ENCODE measurements at regions not wholly inside any gene's neighbourhood (a gene's known extent, or its start where the extent isn't known, plus 50 kb on each side); places are given as distances from the start of the nearest gene placed in this dataset.
"Not testable (repeated sequence)": the region's sequence is repeated elsewhere in the genome, so short reads cannot be mapped to it uniquely, and the experiment has no call there.

GRCh38 chr6:85936916-85937315, 294.2 kb upstream of the SYNCRIP start:
- no peak for DNase-seq

DNA sequence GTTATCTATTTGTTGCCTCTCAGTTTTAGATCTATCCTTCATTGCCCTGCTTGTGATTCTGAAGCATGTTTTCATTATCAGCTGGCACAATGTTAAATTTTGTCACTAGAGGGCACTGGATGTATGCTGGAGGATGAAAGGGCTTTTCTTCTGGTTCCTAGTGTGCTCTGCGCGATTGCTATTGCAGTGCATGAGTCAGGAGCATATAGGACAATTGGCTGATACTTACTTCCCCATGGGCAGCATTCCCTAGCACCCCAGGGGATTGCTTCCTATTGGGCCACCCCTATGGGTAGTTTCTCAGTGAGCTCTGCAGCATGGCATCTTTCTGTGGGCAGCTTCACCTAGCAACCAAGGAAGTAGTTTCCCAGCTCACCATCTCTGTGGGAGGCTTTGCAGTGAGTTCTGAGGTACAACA, 280.3 kb upstream of the SYNCRIP start:
- DNase-seq, result peak; percentile 31 to 33

DNA sequence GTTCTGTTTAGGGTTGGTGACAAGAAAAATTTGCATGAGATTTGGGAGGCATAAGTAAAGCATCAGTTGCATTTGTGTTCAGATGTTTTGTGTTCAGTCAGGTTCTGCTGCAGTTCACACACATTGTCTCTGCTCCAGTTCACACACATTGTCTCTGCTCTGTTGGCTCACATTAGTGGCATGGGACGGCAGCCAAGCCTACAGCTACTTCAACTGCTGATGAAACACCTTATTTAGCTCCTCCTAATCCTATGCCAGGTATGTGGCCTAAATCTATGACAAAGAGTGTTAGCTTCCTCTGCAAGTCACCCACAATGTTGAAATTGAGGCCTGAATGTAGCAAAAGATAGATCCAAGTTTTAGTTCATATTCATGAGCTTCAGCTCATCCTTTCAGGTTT, 278.1 kb upstream of the SYNCRIP start:
- no peak for DNase-seq

DNA sequence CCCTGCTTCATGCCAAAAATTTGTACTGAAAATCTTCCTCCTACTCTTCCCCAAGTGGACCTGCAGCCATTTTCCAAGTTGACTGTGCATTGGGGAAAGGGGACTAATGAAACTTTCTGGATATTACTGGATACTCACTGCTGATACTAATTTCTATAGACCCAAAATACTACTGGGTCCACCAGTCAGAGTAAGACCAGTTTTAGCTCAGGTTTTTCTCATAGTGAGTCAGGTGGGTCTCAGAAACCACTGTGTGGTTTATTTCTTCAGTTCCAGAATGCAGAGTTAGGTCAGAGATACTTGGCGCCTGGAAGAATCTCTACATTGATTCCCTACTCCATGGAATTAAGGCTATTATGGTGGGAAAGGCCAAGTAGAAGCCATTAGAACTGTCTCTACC, 274.8 kb upstream of the SYNCRIP start:
- no peak for DNase-seq

DNA sequence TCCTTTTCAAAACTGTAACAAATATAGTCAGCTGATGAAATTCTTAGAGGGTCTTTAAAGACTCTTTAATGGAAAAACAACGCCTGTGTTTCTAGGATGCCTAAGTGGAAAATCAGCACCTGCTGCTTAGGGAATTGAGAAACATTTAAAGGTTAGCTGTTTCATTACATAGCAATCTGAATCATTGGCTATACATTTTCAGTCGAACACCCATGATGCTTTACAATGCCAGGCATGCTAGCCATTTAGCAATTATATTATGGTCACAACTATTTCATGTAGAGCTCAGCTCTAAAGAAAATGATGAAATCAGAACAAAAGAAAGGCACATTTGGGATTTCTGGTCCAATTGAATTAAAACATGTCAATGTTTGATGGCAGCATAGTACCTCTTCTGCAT, 270.3 kb upstream of the SYNCRIP start:
- DNase-seq, result no peak

DNA sequence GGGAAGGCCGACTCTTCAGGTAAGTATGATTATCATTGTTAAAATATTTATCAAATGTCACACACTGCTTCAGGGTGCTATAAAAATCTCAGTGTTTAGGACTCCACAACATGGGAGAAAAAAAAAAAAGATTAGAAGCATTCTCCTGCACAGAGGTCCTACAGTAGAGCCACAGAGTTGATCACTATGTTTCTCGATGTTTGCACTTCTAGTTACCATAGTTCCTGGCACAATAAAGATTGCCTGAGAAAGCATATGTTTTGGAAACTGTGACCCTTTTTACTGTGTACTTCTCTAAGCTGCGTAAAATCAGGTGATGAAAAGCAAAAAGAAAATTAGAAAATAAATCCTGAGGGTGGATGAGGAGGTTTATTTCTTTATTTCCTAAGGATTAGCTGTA, 269.9 kb upstream of the SYNCRIP start:
- DNase-seq, result no peak

- DNase-seq, result no peak
Observed at GRCh38 chr6:85911067-85911466, 268.4 kb upstream of the SYNCRIP start.

- DNase-seq, result not testable (repeated sequence)
Observed at GRCh38 chr6:85908120-85908519, 265.4 kb upstream of the SYNCRIP start.

GRCh38 chr6:85892346-85892745, 249.7 kb upstream of the SYNCRIP start:
- DNase-seq, result no peak

DNA sequence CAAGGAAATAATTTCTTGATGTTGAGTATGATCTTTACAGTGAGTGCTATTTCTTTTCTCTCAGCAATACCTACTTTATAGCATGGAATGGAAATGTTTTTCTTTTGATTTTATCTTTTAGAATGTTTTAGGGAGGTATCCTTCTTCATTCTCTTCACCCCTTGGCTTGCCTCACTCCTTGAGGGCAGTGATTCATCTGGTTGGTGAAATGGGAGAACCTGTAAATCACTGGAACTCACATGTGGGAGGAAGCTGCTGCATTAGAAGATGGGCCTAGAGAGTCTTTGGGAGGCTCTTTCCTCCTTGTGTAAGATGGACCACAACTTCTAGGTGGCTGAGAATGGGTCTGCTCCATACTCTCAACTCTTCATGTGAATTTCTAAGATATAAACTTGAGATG, 244.8 kb upstream of the SYNCRIP start:
- no peak for DNase-seq

- DNase-seq, result no peak
Observed at GRCh38 chr6:85868685-85869084, 226.0 kb upstream of the SYNCRIP start.

- no peak for DNase-seq
Observed at GRCh38 chr6:85867595-85867994, 224.9 kb upstream of the SYNCRIP start.

DNA sequence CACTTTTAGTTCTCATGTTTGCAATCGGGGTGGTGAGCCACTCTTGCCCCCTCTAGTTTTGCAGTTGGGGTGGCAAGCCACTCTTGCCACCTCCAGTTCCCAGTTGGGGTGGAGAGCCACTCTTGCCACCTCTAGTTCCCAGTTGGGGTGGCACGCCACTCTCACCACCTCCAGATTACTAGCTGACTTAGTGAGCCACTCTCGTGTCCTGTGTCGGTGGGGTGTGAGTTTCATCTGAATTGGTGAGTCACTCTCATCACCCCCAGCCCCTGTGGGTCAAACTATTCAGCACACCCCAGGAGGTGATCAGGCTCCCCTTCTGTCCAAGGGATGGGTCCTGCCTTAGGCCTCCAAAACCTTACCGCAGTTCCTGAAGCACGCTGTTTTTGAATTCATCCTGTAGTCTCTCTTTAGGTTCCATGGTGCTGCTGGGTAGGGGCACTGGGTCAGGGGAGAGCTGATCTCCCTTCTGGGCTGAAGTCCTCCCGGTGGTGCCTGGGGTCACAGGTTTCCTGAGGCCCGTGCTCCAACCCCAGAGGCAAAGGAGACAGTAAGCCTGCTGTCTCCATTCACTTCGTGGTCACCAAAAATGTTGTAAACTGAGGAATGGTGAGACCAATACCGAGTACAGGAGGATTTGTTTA, 224.2 kb upstream of the SYNCRIP start:
- no peak for DNase-seq

- no peak for DNase-seq
Observed at GRCh38 chr6:85866370-85866730, 223.7 kb upstream of the SYNCRIP start.

DNA sequence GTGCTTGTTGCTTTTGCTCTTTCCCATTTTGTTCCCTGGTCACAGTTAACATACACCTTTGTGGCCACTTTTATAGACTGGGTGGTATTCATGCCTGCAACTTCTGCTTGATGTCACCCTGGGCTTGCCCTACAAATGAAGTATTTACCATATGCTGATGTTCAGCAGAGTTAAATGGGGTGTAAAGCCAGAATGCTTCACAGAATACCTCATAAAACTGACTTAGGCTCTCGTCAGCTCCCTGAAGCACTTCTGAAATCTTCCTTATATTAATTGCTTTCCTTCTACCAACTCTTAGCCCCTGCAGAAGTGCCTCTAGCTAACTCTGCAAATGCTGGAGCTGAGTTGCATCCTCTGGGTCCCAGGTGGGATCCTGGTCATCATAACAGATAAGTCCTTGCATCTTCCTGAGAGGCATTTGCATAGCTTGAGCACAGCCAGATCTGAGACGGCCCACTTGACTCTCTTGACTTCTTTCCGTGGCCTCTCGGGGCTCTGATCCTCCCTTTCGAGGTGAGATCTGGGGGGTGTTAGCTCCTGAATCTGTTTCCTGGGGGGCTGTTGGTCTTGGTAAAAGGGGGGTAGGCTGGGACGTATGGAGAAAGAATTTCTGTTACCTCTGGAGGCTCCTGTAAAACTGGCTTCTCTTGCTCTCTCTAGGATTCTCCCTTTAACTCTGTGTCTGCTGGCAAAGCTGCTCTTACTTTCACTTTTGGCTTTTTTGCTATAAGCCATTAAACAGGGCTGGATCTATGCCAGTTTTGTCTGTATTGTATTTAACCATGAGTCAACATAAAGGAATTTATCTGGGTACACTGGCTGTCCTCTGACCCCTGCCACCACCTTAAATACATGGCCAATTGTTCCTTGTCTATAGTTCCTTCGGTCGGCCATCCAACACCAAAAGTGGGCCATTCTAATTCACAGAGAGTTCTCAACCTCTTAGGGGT, 223.0 kb upstream of the SYNCRIP start:
- DNase-seq, result no peak

DNA sequence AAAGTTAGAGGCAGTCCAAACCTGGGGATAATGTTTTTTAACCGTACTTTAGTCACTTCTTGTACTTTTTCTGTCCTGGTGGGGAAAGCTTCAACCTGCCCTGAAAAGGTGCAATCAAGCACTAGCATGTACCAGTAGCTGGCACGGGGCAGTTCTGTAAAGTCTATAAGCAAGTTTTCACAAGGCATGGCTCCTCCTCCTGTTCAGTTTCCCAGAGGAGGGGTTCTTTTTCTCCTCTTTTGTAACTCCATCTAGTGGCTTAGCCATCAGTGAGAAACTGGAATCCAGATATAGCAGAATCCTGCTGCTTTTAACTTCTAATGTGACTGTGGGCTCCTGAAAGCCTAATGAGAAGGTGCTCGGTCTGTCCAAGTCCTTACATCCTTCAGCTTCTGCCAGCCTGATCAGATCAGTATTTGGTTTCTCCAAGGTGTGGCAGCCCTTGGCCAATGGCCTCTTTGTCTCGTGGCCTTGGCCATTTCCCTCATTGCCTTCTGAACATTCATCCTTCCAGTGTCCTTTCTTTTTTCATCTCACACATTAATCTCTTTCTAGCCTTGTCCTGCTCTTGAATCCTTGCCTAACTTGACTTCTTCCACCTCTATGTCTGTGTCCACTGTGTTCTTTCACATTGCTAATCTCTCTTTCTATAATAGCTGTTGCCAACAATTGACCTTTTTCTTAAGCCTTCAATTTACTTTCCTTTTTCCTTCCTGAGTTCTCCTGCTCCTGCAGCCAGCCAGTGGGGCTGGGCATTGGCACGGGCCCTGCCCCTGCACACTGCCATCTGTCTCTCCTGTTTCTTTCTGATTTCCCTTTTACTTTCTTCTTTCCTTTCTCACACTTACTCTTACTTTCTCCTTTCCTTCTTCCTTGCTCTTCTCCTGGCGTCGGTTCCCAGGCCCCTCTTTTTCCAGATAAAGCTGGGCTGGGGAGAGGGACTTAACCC, 222.0 kb upstream of the SYNCRIP start:
- DNase-seq, result no peak

DNA sequence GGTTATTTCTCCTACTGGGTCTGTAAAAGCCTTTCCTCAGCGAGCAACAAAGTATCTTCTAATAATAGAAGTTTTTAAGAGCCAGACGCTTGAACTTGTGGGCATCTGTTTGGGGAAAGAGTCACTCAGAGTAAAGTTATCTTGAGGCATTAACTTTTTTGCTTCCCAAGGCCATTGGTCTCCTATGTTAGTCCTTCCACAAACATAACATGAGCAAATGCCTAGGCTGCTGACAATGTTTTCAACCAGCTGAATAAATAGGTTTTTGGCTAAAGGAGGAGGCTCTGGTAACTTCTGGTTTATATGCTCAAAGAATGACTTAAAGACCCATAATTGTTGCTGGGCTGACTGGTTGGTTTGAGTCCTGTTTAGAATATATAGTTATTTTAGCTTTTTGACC, 213.5 kb upstream of the SYNCRIP start:
- no peak for DNase-seq

GRCh38 chr6:85838351-85839119, 195.8 kb upstream of the SYNCRIP start:
- not testable (repeated sequence) for DNase-seq

GRCh38 chr6:85828973-85829372, 186.3 kb upstream of the SYNCRIP start:
- DNase-seq, result no peak

DNA sequence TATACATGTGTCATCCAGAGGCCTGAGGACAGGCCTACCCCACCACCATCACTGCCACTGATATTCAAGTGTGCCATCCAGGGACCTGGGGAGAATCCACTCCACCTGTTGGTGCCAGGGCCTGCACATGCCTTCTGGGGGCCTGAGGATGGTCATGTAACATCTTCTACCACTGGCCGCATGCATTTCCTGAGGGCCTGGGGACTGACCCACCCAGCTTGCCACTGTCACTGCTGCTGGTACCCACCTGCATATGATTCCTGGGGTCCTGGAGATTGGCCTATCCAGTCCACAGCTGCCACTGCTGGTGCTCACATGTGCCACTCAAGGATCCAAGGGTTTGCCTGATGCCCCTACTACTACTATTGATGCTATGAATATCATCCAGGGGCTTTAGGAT, 184.3 kb upstream of the SYNCRIP start:
- no peak for DNase-seq

DNA sequence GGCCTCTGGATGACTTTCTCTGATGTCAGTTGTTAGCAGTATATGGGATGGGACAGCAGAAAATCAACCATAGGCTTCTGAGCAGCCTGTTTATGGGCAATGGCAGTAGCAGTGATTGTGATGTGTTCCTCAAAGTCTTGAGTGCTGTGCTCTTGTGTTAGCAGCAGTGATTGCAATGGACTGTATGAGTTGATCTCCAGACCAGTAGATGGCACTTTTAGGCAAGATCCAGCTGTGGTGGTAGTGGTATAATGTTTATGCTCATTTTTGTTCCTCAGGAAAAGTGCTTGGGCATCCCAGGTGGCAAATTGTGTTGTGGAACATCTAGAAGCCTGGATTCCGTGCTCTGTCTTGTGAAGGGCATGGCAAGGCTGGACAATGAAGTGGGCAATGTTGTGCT, 181.6 kb upstream of the SYNCRIP start:
- DNase-seq, result no peak

GRCh38 chr6:85810558-85810957, 167.9 kb upstream of the SYNCRIP start:
- no peak for DNase-seq

Data from inflammatory macrophage (primary cell).